ENCODE measurements at regions not wholly inside any gene's neighbourhood (a gene's known extent, or its start where the extent isn't known, plus 50 kb on each side); places are given as distances from the start of the nearest gene placed in this dataset.

DNA sequence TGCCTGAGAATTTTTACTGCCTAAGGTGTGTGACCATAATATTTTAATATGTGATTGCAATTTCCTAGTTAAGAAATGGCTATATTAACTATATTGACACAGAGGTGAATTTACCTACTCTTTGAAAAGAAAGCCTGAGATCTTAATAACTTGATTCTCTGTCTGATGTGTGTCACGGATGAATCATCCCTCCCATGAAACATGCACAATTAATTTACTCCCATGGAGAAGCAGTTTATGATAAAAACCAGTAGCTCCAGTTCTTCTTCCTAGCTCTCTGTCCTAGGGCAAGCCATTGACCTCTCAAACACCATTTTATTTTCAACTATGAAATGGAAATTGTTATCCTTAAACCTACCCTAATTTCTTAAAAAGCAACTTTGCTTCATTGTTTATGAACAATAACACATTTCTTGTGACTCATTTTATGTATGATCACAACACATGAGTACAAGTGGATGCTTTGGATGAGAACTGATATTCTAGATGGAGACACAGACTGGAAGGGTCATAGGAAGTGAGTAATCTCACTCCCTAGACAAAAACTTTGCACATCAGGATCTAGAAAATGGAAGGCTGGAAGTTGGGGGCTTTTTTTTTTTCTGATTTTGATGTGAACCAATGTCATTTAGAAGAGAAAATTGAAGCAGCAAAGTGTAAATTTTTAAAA is 438.3 kb downstream of the GPAT3 start:
- no peak for TF ChIP-seq SMC3 (IDR thresholded peaks at IDR 0.05; ENCODE audit: low read depth, low read length)
- TF ChIP-seq NFE2L2 (IDR thresholded peaks at IDR 0.05; ENCODE audit: low read depth, low read length) = no peak
- TF ChIP-seq CTCF (conservative IDR thresholded peaks at IDR 0.05; ENCODE audit: low read depth, low read length) = no peak
- no peak for TF ChIP-seq MAZ (IDR thresholded peaks at IDR 0.05; ENCODE audit: borderline replicate concordance, low read depth, low read length)
- TF ChIP-seq RAD21 (IDR thresholded peaks at IDR 0.05; ENCODE audit: low read length) = no peak
- no peak for TF ChIP-seq ELK1 (IDR thresholded peaks at IDR 0.05; ENCODE audit: borderline replicate concordance, low read depth, low read length)
- TF ChIP-seq CHD1 (IDR thresholded peaks at IDR 0.05; ENCODE audit: low read depth, low read length) = no peak
- no peak for TF ChIP-seq MXI1 (IDR thresholded peaks at IDR 0.05; ENCODE audit: borderline replicate concordance, low read depth, low read length)
- no peak for TF ChIP-seq USF2 (IDR thresholded peaks at IDR 0.05; ENCODE audit: low read depth, low read length)
- DNase-seq (no peak), ATAC-seq (ENCODE audit: low read depth) (no peak)
- no peak overlapping the region for H2AK9ac ChIP-seq (replicated peaks; ENCODE audit: low read depth, low read length, poor library complexity)
- no peak overlapping the region for H2BK120ac ChIP-seq (ENCODE audit: low read depth, low read length)
- no peak overlapping the region for H4K91ac ChIP-seq (ENCODE audit: insufficient read depth, low read depth, low read length)
- H4K8ac ChIP-seq (ENCODE audit: low read depth in 2 of 2, low read length in 2 of 2) = no peak overlapping the region
- H3K4me2 ChIP-seq (ENCODE audit: low read depth, low read length) = no peak overlapping the region
- no peak overlapping the region for H3K18ac ChIP-seq (ENCODE audit: low read depth, low read length)
- CTCF ChIA-PET = no interaction called here
- H4K20me1 ChIP-seq (ENCODE audit: insufficient read depth, low read length) = no peaks in the 10 kb centered on the region
- H3K4me1 ChIP-seq (ENCODE audit: control insufficient read depth, insufficient read depth, low read length) = no peaks in the 10 kb centered on the region
- peaks cover 5% of the 10 kb centered on the region; the same call in 1 of the 2 replicates for H3K27me3 ChIP-seq (ENCODE audit: control insufficient read depth, insufficient read depth, low read length)
- intact Hi-C loops (cut with micrococcal nuclease) = no loop called here
- H3K79me1 ChIP-seq (ENCODE audit: low read depth in 1 of 2, low read length in 2 of 2) = no peaks in the 10 kb centered on the region
- H2BK15ac ChIP-seq (ENCODE audit: low read depth, low read length) = no peak overlapping the region
- no TSS peak for BruUV-seq (replicated peaks)
- H4K5ac ChIP-seq (ENCODE audit: low read depth, low read length) = no peak overlapping the region
- no peak overlapping the region for H3K56ac ChIP-seq (ENCODE audit: extremely low read depth, insufficient read depth, low read length)
- no peaks in the 10 kb centered on the region for H3K9me3 ChIP-seq (ENCODE audit: control insufficient read depth, insufficient read depth, low read length)
- in situ Hi-C loops (cut with MboI; ENCODE audit: low sequenced_read_pairs) = no loop called here
- POLR2A ChIA-PET (ENCODE audit: unreplicated experiment) = no interaction called here
- H3K9ac ChIP-seq (ENCODE audit: low read depth, low read length) = no peak overlapping the region
- no CpG with 5 or more reads among the region's 1 CpG for WGBS, 2 experiments (ENCODE audit: extremely low coverage in 2 of 2, insufficient read length in 1 of 2)
- no peak overlapping the region for H2BK5ac ChIP-seq (ENCODE audit: low read depth, low read length, poor library complexity, severe bottlenecking)
- dilution Hi-C loops (cut with HindIII; ENCODE audit: low sequenced_read_pairs, unreplicated experiment) = no loop called here
- no peak overlapping the region for H2BK20ac ChIP-seq (ENCODE audit: low read depth, low read length)
- H3K4ac ChIP-seq (ENCODE audit: low read depth, low read length) = no peak overlapping the region
- no peak overlapping the region for H3K4me3 ChIP-seq (ENCODE audit: insufficient read depth, low read depth, low read length)
- no peak overlapping the region for H2AK5ac ChIP-seq (ENCODE audit: low read depth, low read length)
- H3K14ac ChIP-seq (replicated peaks; ENCODE audit: low read depth, low read length) = no peak overlapping the region
- no peaks in the 10 kb centered on the region for H3K9me1 ChIP-seq (ENCODE audit: insufficient read depth, low read length)
- no peak overlapping the region for H3K27ac ChIP-seq (ENCODE audit: insufficient read depth, low read length)
- no peak overlapping the region for H2AFZ ChIP-seq (replicated peaks; ENCODE audit: low read length, poor library complexity)
- no peak overlapping the region for H3K23ac ChIP-seq (ENCODE audit: low read depth, low read length)
- no peaks in the 10 kb centered on the region for H3K36me3 ChIP-seq (ENCODE audit: control insufficient read depth, insufficient read depth, low read length)

All from IMR-90 (cell line).